T-helper 1 cell (primary cell): ENCODE measurements at regions not wholly inside any gene's neighbourhood (a gene's known extent, or its start where the extent isn't known, plus 50 kb on each side); places are given as distances from the start of the nearest gene placed in this dataset.
"Not testable (repeated sequence)": the region's sequence is repeated elsewhere in the genome, so short reads cannot be mapped to it uniquely, and the experiment has no call there.

Experiments
- DNase-seq, 5 donors: peaks; one replicate each; pipeline ENCODE4 v3.0.0-alpha.2; 2012 to 2020

DNA sequence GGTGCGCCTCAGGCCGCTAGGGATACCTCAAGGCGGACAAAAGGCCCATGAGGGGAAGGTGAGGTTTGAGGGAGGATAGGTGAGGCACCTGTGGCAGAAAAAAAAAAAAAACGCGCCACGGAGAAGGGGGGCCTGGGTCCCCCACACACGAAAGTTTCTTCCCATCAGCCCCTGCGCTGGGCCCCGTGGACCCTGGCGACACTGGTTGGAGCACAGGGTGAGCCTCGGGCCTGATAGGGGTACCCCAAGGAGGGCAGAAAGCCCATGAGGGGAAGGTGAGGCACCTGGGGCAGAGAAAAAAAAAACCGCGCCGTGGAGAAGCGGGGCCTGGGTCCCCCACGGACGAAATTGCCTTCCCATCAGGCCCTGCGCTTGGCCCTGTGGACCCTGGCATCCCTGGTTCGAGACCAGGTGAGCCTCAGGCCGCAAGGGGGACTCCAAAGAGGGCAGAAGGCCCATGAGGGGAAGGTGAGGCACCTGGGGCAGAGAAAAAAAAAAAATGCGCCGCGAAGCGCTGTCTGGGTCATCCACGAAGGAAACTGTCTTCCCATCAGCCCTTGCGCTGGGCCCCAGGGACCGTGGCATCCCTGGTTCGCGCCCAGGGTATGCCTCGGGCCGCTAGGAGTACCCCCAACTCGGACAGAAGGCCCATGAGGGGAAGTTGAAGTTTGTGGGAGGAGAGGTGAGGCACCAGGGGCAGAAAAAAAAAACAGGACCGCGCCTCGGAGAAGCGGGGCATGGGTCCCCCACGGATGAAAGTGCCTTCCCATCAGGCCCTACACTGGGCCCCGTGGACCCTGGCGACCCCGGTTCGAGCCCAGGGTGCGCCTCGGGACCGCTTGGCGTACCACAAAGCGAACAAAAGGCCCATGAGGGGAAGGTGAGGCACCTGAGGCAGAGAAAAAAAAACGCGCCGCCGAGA lies 226.2 kb downstream of the CCDC74A start:
- DNase-seq, result no peak

GRCh38 chr2:131754929-131755720 lies 227.4 kb downstream of the CCDC74A start:
- DNase-seq, result no peak

DNA sequence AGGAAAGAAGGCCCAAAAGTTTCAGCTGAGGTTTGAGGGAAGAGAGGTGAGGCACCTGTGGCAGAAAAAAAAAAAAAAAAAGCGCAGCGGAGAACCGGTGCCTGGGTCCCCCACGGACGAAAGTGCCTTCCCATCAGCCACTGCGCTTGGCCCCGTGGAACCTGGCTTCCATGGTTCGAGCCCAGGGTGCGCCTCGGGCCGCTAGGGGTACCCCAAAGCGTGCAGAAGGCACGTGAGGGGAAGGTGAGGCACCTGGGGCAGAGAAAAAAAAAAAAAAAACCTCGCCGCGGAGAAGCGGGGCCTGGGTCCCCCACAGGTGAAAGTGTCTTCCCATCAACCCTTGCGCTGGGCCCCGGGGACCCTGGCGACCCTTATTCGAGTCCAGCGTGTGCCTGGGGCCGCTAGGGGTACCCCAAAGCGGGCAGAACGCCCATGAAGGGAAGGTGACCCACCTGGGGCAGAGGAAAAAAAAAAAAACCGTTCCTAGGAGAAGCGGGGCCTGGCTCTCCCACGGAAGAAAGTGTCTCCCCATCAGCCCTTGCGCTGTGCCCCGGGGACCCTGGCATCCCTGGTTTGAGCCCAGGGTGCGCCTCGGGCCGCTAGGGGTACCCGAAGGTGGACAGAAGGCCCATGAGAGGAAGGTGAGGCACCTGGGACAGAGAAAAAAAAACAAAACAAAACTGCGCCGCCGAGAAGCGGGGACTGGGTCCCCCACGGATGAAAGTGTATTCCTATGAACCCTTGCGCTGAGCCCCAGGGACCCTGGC lies 228.6 kb downstream of the CCDC74A start:
- DNase-seq, result no peak

GRCh38 chr2:131758941-131759340 lies 231.3 kb downstream of the CCDC74A start:
- not testable (repeated sequence) for DNase-seq

DNA sequence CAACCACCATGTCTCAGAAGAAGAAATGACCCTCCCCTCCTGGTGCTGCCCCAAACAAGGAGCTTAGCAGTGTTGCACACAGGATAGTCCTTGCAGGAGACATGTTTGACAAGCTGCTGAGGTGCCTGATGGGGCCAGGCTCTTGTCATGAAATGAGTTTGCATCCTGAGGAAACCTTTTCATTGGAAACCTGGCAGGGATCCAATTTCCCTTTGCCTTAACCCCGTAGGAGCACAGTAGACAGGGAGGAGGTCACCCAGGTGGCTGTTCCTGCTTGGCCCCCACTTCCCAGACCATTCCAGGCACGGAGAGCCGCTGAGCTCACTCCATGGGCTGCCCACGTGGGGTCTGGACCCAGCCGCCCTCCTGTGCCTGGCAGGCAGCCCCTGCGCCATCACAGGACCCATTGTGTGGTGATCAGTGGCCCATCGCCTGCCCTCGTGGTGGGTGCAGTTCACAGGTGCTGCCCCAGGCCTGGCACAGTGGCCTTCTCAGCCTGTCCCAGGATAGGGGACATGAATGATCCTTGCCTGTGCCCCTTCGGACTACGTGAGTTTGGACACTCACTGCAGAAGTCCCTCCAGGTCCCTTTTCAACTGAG lies 247.4 kb downstream of the CCDC74A start:
- DNase-seq, result not testable (repeated sequence)

DNA sequence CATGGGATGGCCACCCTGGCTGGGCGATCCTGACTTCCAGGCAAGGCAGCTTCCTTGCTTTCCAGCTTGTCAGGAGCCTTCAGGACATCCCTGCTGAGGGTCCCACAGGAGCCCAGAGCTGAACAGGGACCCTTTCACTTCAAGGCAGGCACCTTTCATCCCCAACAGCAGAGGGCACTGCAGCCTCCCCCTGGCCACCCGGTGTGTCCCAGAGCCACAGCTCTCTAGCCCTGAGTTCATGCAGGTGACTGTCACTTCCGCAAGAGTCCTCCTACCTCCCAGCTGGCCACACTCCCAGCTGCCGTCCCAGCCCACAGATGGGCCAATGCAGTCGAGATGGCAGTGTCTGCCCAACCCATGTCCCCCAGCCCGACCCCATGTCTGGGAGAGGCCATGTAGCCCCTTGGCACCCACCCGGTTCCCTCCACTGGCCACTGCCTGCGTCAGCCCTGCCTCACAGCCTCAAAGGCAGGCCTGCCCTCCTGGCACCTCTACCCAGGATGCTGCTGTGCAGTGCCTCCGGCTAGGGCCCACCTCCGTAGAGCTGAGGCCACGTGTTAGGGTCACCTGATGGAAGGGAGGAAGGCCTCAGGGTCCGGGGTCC lies 248.3 kb downstream of the CCDC74A start:
- DNase-seq, result not testable (repeated sequence)

- DNase-seq, result not testable (repeated sequence)
Observed at GRCh38 chr2:131780446-131780845, 252.8 kb downstream of the CCDC74A start.

DNA sequence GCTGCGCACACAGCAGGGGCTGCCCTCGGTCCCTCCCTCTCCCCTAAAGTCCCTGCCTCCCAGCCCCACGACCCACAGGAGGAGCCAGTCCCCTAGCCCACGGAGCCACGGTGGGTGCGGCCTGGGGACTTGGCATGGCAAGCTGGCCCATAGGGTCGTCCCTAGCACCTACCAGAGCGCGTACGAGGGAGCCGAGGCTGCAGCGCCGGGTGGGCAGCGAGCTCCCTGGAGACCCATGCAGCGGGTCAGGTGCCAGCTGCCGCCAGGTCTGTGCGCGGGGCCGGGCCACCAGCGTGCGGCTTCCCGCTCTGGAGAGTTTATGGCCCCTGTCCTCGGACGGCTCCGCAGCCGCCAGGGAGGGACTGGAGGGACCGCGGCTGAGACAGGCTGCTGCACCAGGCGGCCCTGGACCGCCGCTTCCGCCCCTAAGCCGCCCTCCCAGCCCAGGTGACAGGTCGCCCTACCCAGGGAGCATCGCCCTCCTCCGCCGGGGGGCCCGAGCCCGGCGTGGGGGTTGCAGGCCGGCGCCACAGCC lies 273.6 kb downstream of the CCDC74A start:
- DNase-seq, result no peak

- DNase-seq, result peak; percentile 48 to 65 (median 60)
Observed at GRCh38 chr2:131801745-131802350, 274.2 kb downstream of the CCDC74A start.

- DNase-seq, result peak in 1 of 5 donors; percentile 9
Observed at GRCh38 chr2:131802351-131802836, 274.7 kb downstream of the CCDC74A start.

DNA sequence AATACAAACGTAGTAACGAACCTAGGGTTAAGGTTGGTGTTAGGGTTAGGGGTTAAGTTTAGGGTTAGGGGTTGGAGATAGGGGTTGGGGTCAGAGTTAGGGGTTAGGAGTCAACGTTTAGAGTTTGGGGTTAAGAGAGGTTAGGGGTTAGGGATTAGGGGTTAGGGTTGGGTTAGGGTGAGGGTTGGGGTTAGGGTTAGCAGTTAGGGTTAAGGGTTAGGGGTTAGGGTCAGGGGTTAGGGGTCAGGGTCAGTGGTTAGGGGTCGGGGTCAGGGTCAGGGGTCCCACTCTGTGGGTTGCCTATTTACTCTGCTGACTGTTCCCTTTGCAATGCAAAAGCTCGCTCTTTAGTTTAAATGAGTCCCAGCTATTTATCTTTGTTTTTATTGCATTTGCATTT lies 275.5 kb downstream of the CCDC74A start:
- DNase-seq, result not testable (repeated sequence)

GRCh38 chr2:131812605-131813004 lies 284.9 kb downstream of the CCDC74A start:
- DNase-seq, result not testable (repeated sequence)

- not testable (repeated sequence) for DNase-seq
Observed at GRCh38 chr2:131813378-131813777, 285.7 kb downstream of the CCDC74A start.

DNA sequence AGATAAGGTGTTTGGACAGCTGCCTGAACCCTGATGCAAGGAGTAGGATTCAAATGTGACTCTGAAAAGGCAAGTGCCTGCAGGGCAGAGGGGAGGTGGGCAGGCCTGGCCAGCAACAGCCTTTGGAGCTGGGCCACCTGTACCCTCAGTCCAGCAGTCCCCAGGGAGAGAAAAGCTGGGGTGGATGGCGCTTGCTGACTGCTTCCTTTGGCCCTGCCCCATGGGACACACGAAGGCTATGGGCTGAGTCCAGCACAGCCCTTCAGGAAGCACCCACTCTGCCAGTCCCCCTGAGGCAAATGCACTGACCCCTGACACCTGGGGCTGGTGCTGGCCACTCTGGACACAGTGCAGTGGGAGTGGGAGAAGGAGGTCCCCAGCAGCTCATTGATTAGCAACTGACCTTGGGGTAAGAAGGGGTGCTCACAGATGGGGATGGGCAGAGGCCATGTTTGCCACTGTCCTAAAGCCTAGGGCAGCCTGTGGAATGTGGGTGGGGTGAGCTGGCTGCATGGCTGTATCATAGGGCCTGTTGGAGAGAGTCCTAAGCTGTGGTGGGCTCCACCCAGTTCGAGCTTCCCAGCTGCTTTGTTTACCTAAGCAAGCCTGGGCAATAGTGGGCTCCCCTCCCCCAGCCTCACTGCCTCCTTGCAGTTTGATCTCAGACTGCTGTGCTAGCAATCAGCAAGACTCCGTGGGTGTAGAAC lies 290.7 kb downstream of the CCDC74A start:
- not testable (repeated sequence) for DNase-seq

DNA sequence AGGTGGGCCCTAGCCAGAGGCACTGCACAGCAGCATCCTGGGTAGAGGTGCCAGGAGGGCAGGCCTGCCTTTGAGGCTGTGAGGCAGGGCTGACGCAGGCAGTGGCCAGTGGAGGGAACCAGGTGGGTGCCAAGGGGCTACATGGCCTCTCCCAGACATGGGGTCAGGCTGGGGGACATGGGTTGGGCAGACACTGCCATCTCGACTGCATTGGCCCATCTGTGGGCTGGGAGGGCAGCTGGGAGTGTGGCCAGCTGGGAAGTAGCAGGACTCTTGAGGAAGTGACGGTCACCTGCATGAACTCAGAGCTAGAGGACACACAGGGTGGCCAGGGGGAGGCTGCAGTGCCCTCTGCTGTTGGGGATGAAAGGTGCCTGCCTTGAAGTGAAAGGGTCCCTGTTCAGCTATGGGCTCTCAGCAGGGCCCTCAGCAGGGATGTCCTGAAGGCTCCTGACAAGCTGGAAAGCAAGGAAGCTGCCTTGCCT lies 294.6 kb downstream of the CCDC74A start:
- DNase-seq, result not testable (repeated sequence)

- DNase-seq, result not testable (repeated sequence)
Observed at GRCh38 chr2:131823058-131823457, 295.4 kb downstream of the CCDC74A start.

DNA sequence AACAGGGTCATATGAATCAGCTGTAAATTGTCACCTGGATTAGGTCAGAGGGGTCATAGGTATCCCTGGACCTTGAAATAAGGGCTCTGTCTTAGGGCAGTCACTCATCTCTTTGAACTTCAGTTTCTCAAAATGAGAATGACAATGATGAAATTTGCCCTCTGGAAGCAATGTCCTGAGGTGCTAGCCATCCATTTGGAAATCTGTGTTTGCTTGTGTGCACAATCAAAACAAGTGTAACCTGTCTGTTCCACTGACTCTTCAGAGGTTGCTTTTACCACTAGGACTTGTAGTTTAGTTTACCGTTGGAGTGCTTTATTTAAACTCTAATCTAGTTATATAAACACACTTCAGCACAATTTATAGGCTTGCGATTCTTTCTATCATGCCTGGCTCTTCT lies 297.3 kb downstream of the CCDC74A start:
- DNase-seq, result not testable (repeated sequence)

GRCh38 chr2:131827481-131828163 lies 299.9 kb downstream of the CCDC74A start:
- DNase-seq, result no peak

GRCh38 chr2:131828164-131828561 lies 300.5 kb downstream of the CCDC74A start:
- no peak for DNase-seq
